ENCODE measurements at regions not wholly inside any gene's neighbourhood (a gene's known extent, or its start where the extent isn't known, plus 50 kb on each side); places are given as distances from the start of the nearest gene placed in this dataset.

- TF ChIP-seq FOXP4 (CRISPR knock-in tag; IDR thresholded peaks at IDR 0.05; ENCODE audit: borderline replicate concordance) (no peak), THAP12 (CRISPR knock-in tag; IDR thresholded peaks at IDR 0.05) (no peak), MTA1 (IDR thresholded peaks at IDR 0.05; ENCODE audit: borderline replicate concordance) (peak; percentile 86; the same call in 1 of the 2 replicates), ETS2 (tag; IDR thresholded peaks at IDR 0.05; ENCODE audit: borderline replicate concordance, poor library complexity, severe bottlenecking) (no peak), POLR2AphosphoS5 (IDR thresholded peaks at IDR 0.05; ENCODE audit: control insufficient read depth, insufficient read depth, low read depth, low read length) (peak; percentile 85), ZNF75A (CRISPR knock-in tag; IDR thresholded peaks at IDR 0.05) (no peak), RCOR1 (IDR thresholded peaks at IDR 0.05; ENCODE audit: borderline replicate concordance in 1 of 2, low read depth in 2 of 2, low read length in 2 of 2) (peak in 1 of 2 experiments; percentile 81; a peak in 2 of 4 replicates), SNRNP70 (optimal IDR thresholded peaks at IDR 0.05; ENCODE audit: low read depth, low read length) (no peak), ZNF408 (CRISPR knock-in tag; IDR thresholded peaks at IDR 0.05; ENCODE audit: low read depth) (no peak), KDM5B (IDR thresholded peaks at IDR 0.05; ENCODE audit: insufficient replicate concordance, low read depth, low read length) (peak; percentile 12), CBFA2T2 (conservative IDR thresholded peaks at IDR 0.05) (peak; percentile 91), ZBTB33 (CRISPR knock-in tag; IDR thresholded peaks at IDR 0.05) (no peak), PHB (CRISPR knock-in tag; IDR thresholded peaks at IDR 0.05) (no peak), CHAMP1 (IDR thresholded peaks at IDR 0.05) (no peak), HMGN3 (IDR thresholded peaks at IDR 0.05; ENCODE audit: borderline replicate concordance, extremely low read depth, insufficient read length, low read depth, low read length) (peak; percentile 99), NR0B1 (IDR thresholded peaks at IDR 0.05; ENCODE audit: partially characterized antibody) (no peak), KAT7 (CRISPR knock-in tag; IDR thresholded peaks at IDR 0.05; ENCODE audit: borderline replicate concordance) (no peak)
Measured at GRCh38 chr15:66630801-66631351, 65.1 kb upstream of the LCTL start (continued).

Measured in K562 (cell line).